ENCODE measurements at regions not wholly inside any gene's neighbourhood (a gene's known extent, or its start where the extent isn't known, plus 50 kb on each side); places are given as distances from the start of the nearest gene placed in this dataset.

- Histone ChIP-seq H3K9ac (ENCODE audit: low read depth, low read length) (no peak overlapping the region), H3K27me3 (ENCODE audit: control insufficient read depth, insufficient read depth, low read length) (peaks cover 47% of the 10 kb centered on the region), H3K36me3 (ENCODE audit: control insufficient read depth, insufficient read depth, low read length) (no peaks in the 10 kb centered on the region)
These were observed 53.8 kb downstream of the FZD10 start for GRCh38 chr12:130216031-130216430.

GRCh38 chr12:130218682-130219081 lies 56.4 kb downstream of the FZD10 start:
- Histone ChIP-seq H3K9ac (ENCODE audit: low read depth, low read length) (no peak overlapping the region), H3K4me3 (ENCODE audit: low read depth, low read length) (no peak overlapping the region), H3K9me3 (ENCODE audit: control insufficient read depth, insufficient read depth, low read length) (no peaks in the 10 kb centered on the region), H3K4me1 (ENCODE audit: control insufficient read depth, insufficient read depth, low read length) (peaks cover 18% of the 10 kb centered on the region), H3K27me3 (ENCODE audit: control insufficient read depth, insufficient read depth, low read length) (peaks cover 64% of the 10 kb centered on the region), H3K36me3 (ENCODE audit: control insufficient read depth, insufficient read depth, low read length) (no peaks in the 10 kb centered on the region)

More at GRCh38 chr12:130216031-130216430, 53.8 kb downstream of the FZD10 start:
- no peak overlapping the region for H3K4me3 ChIP-seq (ENCODE audit: low read depth, low read length)
- H3K9me3 ChIP-seq (ENCODE audit: control insufficient read depth, insufficient read depth, low read length), result no peaks in the 10 kb centered on the region
- H3K4me1 ChIP-seq (ENCODE audit: control insufficient read depth, insufficient read depth, low read length), result peaks cover 18% of the 10 kb centered on the region

- peak overlapping the region; percentile 24 for H3K4me3 ChIP-seq (ENCODE audit: low read depth, low read length)
- H3K27me3 ChIP-seq (ENCODE audit: control insufficient read depth, insufficient read depth, low read length), result peaks cover 62% of the 10 kb centered on the region
- no peaks in the 10 kb centered on the region for H3K9me3 ChIP-seq (ENCODE audit: control insufficient read depth, insufficient read depth, low read length)
These were observed 57.9 kb downstream of the FZD10 start for GRCh38 chr12:130219929-130220705.

DNA sequence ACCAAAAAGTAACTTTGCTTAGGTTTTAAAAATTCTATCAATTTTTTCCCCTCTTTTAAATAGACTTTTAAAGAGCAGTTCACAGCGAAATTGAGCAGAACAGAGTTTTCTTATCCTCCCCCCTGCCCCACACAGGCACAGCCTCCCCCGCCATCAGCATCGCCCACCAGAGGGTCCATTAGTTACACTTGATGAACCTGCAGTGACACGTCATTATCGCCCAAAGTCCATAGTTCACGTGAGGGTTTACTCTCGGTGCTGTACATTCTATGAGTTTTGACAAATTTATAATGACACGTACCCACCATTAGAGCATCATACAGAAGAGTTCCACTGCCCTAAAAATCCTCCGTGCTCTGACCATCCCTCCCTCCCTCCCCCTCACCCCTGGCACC lies 58.4 kb downstream of the FZD10 start:
- H3K36me3 ChIP-seq (ENCODE audit: control insufficient read depth, insufficient read depth, low read length), result no peaks in the 10 kb centered on the region
- H3K9me3 ChIP-seq (ENCODE audit: control insufficient read depth, insufficient read depth, low read length), result no peaks in the 10 kb centered on the region
- peak overlapping the region; percentile 24 for H3K4me3 ChIP-seq (ENCODE audit: low read depth, low read length)
- peaks cover 58% of the 10 kb centered on the region for H3K27me3 ChIP-seq (ENCODE audit: control insufficient read depth, insufficient read depth, low read length)
- H3K9ac ChIP-seq (ENCODE audit: low read depth, low read length), result no peak overlapping the region
- H3K4me1 ChIP-seq (ENCODE audit: control insufficient read depth, insufficient read depth, low read length), result peaks cover 18% of the 10 kb centered on the region

More at GRCh38 chr12:130219929-130220705, 57.9 kb downstream of the FZD10 start:
- Histone ChIP-seq H3K9ac (ENCODE audit: low read depth, low read length) (no peak overlapping the region), H3K36me3 (ENCODE audit: control insufficient read depth, insufficient read depth, low read length) (no peaks in the 10 kb centered on the region), H3K4me1 (ENCODE audit: control insufficient read depth, insufficient read depth, low read length) (peaks cover 16% of the 10 kb centered on the region)

DNA sequence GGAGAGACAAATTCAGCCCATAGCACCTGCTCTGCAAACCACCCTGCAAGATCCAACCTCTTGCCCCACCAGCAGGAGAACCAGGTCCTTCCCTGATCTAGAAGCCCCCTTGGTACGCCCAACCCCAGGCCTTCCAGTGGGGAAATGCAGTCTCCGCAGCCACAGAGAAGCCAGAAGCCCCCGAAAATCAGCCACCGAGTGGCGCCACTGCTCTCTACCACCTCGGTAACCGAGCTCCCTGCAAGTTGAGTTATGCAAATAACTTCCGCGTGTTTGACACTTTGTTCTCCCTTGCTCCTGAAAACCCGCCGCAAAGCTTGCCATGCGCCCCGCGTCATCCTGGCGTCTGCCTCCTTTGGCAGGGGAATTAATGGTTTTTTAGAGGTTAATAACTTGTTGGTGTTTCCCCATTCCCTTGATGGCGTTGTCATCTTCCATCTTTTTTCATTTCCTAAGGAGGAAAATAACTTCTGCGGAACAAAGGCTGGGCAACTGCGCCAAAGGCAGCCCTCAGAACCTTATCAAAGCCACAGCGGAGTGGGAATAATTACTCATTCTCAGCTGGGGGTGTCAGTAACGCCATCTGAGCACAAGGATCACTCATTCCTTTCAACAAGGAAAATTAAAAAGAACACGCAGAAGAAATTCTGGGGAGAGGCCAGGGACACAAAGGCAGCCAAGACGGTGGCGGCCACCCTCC lies 60.4 kb downstream of the FZD10 start:
- Histone ChIP-seq H3K4me3 (ENCODE audit: low read depth, low read length) (peak overlapping the region; percentile 38), H3K9me3 (ENCODE audit: control insufficient read depth, insufficient read depth, low read length) (no peaks in the 10 kb centered on the region), H3K36me3 (ENCODE audit: control insufficient read depth, insufficient read depth, low read length) (no peaks in the 10 kb centered on the region), H3K9ac (ENCODE audit: low read depth, low read length) (no peak overlapping the region), H3K27me3 (ENCODE audit: control insufficient read depth, insufficient read depth, low read length) (peaks cover 57% of the 10 kb centered on the region), H3K4me1 (ENCODE audit: control insufficient read depth, insufficient read depth, low read length) (peaks cover 18% of the 10 kb centered on the region)

DNA sequence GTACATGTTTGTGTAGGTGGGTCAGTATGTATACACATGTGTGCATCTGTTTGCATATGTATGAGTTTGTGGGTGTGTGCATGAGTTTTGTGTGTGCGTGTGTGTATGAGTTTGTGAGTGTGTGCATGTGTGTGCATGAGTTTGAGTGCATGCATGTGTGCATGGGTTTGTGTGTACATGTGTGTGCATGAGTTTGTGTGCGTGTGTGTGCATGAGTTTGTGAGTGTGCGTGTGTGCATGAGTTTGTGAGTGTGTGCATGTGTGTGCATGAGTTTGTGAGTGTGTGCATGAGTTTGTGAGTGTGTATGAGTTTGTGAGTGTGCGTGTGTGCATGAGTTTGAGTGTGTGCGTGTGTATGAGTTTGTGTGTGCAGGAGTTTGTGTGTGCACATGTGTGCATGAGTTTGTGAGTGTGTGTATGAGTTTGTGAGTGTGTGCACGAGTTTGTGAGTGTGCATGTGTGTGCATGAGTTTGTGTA lies 61.5 kb downstream of the FZD10 start:
- Histone ChIP-seq H3K9me3 (ENCODE audit: control insufficient read depth, insufficient read depth, low read length) (no peaks in the 10 kb centered on the region), H3K9ac (ENCODE audit: low read depth, low read length) (no peak overlapping the region), H3K36me3 (ENCODE audit: control insufficient read depth, insufficient read depth, low read length) (no peaks in the 10 kb centered on the region), H3K4me3 (ENCODE audit: low read depth, low read length) (no peak overlapping the region), H3K4me1 (ENCODE audit: control insufficient read depth, insufficient read depth, low read length) (peaks cover 18% of the 10 kb centered on the region), H3K27me3 (ENCODE audit: control insufficient read depth, insufficient read depth, low read length) (peaks cover 54% of the 10 kb centered on the region)

DNA sequence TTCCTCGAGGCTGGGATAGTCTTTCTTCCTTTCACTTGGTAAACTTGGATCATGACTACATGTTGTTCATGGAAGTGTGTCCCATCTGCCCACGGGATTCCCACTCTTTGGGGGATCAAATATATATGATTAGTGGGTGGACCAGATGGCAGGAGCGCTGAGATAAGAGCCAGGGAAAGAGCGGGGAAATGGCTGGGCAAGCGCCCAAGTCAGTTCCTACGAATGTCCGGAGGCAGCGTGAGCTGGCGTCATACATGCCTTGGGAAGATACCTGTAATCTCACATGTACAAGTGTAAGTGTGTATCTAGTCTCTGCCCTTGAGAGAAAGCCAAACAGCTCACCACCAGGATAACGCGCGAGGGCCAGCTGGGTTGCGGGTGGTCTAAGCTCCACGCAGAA lies 62.3 kb downstream of the FZD10 start:
- no peak overlapping the region for H3K4me3 ChIP-seq (ENCODE audit: low read depth, low read length)
- no peaks in the 10 kb centered on the region for H3K36me3 ChIP-seq (ENCODE audit: control insufficient read depth, insufficient read depth, low read length)
- H3K9me3 ChIP-seq (ENCODE audit: control insufficient read depth, insufficient read depth, low read length), result no peaks in the 10 kb centered on the region
- peaks cover 18% of the 10 kb centered on the region for H3K4me1 ChIP-seq (ENCODE audit: control insufficient read depth, insufficient read depth, low read length)
- no peak overlapping the region for H3K9ac ChIP-seq (ENCODE audit: low read depth, low read length)
- peaks cover 47% of the 10 kb centered on the region for H3K27me3 ChIP-seq (ENCODE audit: control insufficient read depth, insufficient read depth, low read length)

DNA sequence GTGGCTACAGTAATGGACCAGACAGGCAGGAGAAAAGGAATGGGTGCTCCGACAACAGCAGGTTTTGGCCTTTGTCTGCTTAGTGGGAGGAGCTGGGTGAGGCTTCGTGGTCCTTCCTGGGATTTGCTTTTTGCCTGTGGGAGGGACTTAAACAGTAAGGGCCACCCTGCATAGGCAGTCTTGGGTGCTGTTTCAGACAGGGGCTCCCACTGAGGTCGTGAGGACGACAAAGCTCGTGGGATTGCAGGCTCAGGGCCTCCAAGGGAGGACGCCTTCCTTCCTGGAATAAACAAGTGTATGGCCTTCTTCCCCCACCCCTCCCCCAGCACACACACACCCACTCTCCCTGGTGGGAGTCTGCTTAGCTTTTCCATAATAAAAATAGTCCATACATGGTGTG lies 63.1 kb downstream of the FZD10 start:
- Histone ChIP-seq H3K4me3 (ENCODE audit: low read depth, low read length) (no peak overlapping the region), H3K36me3 (ENCODE audit: control insufficient read depth, insufficient read depth, low read length) (no peaks in the 10 kb centered on the region), H3K4me1 (ENCODE audit: control insufficient read depth, insufficient read depth, low read length) (peaks cover 12% of the 10 kb centered on the region), H3K9ac (ENCODE audit: low read depth, low read length) (no peak overlapping the region), H3K27me3 (ENCODE audit: control insufficient read depth, insufficient read depth, low read length) (peaks cover 44% of the 10 kb centered on the region), H3K9me3 (ENCODE audit: control insufficient read depth, insufficient read depth, low read length) (no peaks in the 10 kb centered on the region)

- H3K36me3 ChIP-seq (ENCODE audit: control insufficient read depth, insufficient read depth, low read length), result no peaks in the 10 kb centered on the region
- no peak overlapping the region for H3K4me3 ChIP-seq (ENCODE audit: low read depth, low read length)
- H3K9ac ChIP-seq (ENCODE audit: low read depth, low read length), result no peak overlapping the region
- peaks cover 39% of the 10 kb centered on the region for H3K27me3 ChIP-seq (ENCODE audit: control insufficient read depth, insufficient read depth, low read length)
- H3K9me3 ChIP-seq (ENCODE audit: control insufficient read depth, insufficient read depth, low read length), result no peaks in the 10 kb centered on the region
- peaks cover 6% of the 10 kb centered on the region for H3K4me1 ChIP-seq (ENCODE audit: control insufficient read depth, insufficient read depth, low read length)
These were observed 63.9 kb downstream of the FZD10 start for GRCh38 chr12:130226126-130226525.

DNA sequence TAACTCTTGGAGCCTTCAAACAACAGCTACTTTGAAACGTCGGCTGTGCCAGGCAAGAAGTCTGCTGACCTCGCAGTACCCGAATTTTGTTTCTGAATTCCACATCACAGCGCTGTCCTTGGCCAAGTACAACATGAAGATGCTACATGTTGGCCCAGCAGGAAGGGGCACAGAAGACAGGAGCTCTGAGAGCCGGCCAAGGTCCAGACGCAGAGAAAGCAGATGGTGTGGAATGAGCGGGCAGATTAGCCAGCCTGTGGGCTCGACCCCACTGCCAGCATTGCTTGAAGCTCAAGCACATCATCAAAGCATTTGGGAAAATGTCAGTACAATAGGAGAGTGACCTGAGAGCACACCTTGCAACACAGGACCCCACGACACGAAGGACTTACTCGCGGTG lies 64.5 kb downstream of the FZD10 start:
- no peaks in the 10 kb centered on the region for H3K9me3 ChIP-seq (ENCODE audit: control insufficient read depth, insufficient read depth, low read length)
- no peak overlapping the region for H3K9ac ChIP-seq (ENCODE audit: low read depth, low read length)
- no peak overlapping the region for H3K4me3 ChIP-seq (ENCODE audit: low read depth, low read length)
- H3K27me3 ChIP-seq (ENCODE audit: control insufficient read depth, insufficient read depth, low read length), result peaks cover 35% of the 10 kb centered on the region
- H3K4me1 ChIP-seq (ENCODE audit: control insufficient read depth, insufficient read depth, low read length), result peaks cover 2% of the 10 kb centered on the region
- H3K36me3 ChIP-seq (ENCODE audit: control insufficient read depth, insufficient read depth, low read length), result no peaks in the 10 kb centered on the region

DNA sequence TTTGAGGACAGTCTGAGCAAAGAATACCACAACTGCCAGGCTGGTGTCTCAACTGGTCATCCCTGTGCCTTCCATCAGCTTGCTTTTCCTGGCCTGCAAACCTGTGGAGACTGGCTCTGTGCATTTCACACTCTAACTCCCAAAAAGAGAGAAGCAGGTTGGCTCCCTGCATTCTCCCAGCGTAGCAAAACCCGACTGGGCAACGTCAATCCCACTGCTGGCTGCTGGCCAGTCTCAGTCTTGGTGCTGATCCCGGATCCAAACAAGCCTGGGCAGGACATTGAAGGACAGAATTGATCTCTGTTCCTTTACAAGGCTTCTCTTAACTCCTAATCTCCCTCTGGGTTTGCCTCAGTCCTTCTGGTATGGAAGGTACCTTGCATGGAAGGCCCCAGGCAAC lies 65.4 kb downstream of the FZD10 start:
- Histone ChIP-seq H3K4me3 (ENCODE audit: low read depth, low read length) (no peak overlapping the region), H3K9ac (ENCODE audit: low read depth, low read length) (no peak overlapping the region), H3K27me3 (ENCODE audit: control insufficient read depth, insufficient read depth, low read length) (peaks cover 28% of the 10 kb centered on the region), H3K4me1 (ENCODE audit: control insufficient read depth, insufficient read depth, low read length) (peaks cover 2% of the 10 kb centered on the region), H3K36me3 (ENCODE audit: control insufficient read depth, insufficient read depth, low read length) (no peaks in the 10 kb centered on the region), H3K9me3 (ENCODE audit: control insufficient read depth, insufficient read depth, low read length) (no peaks in the 10 kb centered on the region)

DNA sequence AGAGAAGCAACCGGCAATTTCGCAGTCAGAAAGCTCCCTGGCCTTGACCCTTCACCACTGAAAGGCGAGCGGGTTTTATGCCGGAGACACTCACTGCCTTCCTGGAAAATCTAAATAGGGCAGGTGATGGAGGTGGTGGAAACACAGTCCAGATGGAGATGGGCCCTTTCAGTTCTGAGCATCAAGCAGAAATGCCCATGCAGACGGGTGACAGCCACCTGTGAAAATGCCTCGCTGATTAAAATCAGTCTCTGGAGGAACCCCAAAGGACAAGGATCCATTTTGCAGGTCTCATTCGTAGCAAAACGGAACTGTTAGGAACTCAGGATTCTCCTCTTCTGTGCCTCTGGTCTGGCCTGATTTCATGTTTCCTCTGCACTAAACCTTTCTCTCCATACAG lies 74.2 kb downstream of the FZD10 start:
- Histone ChIP-seq H3K4me1 (ENCODE audit: control insufficient read depth, insufficient read depth, low read length) (no peaks in the 10 kb centered on the region), H3K27me3 (ENCODE audit: control insufficient read depth, insufficient read depth, low read length) (peaks cover 14% of the 10 kb centered on the region), H3K36me3 (ENCODE audit: control insufficient read depth, insufficient read depth, low read length) (no peaks in the 10 kb centered on the region), H3K9me3 (ENCODE audit: control insufficient read depth, insufficient read depth, low read length) (no peaks in the 10 kb centered on the region), H3K9ac (ENCODE audit: low read depth, low read length) (no peak overlapping the region), H3K4me3 (ENCODE audit: low read depth, low read length) (no peak overlapping the region)
